ENCODE measurements at regions not wholly inside any gene's neighbourhood (a gene's known extent, or its start where the extent isn't known, plus 50 kb on each side); places are given as distances from the start of the nearest gene placed in this dataset.
A peak's percentile ranks its signal among the peaks of the same experiment; 100 is the strongest.
"Not testable (repeated sequence)": the region's sequence is repeated elsewhere in the genome, so short reads cannot be mapped to it uniquely, and the experiment has no call there.

- DNase-seq (ENCODE audit: low spot score): no peak
These were observed 809.6 kb upstream of the LRRN3 start for GRCh38 chr7:110281362-110281761.

GRCh38 chr7:110283056-110283455, 807.9 kb upstream of the LRRN3 start:
- DNase-seq (ENCODE audit: low spot score): peak; percentile 12

- DNase-seq (ENCODE audit: low spot score): no peak
These were observed 799.5 kb upstream of the LRRN3 start for GRCh38 chr7:110291430-110291829.

- DNase-seq (ENCODE audit: low spot score): no peak
These were observed 794.6 kb upstream of the LRRN3 start for GRCh38 chr7:110296321-110296720.

- no peak for DNase-seq (ENCODE audit: low spot score)
These were observed 783.2 kb upstream of the LRRN3 start for GRCh38 chr7:110307776-110308175.

- no peak for DNase-seq (ENCODE audit: low spot score)
These were observed 782.1 kb upstream of the LRRN3 start for GRCh38 chr7:110308791-110309190.

GRCh38 chr7:110309941-110310340, 781.0 kb upstream of the LRRN3 start:
- no peak for DNase-seq (ENCODE audit: low spot score)

- no peak for DNase-seq (ENCODE audit: low spot score)
These were observed 779.4 kb upstream of the LRRN3 start for GRCh38 chr7:110311556-110311955.

GRCh38 chr7:110317541-110318265, 773.2 kb upstream of the LRRN3 start:
- no peak for DNase-seq (ENCODE audit: low spot score)

- DNase-seq (ENCODE audit: low spot score): not testable (repeated sequence)
These were observed 770.6 kb upstream of the LRRN3 start for GRCh38 chr7:110320285-110320684.

- DNase-seq (ENCODE audit: low spot score): no peak
These were observed 768.1 kb upstream of the LRRN3 start for GRCh38 chr7:110322796-110323195.

GRCh38 chr7:110326966-110327365, 764.0 kb upstream of the LRRN3 start:
- no peak for DNase-seq (ENCODE audit: low spot score)

GRCh38 chr7:110336423-110336822, 754.5 kb upstream of the LRRN3 start:
- DNase-seq (ENCODE audit: low spot score): no peak

- no peak for DNase-seq (ENCODE audit: low spot score)
These were observed 753.3 kb upstream of the LRRN3 start for GRCh38 chr7:110337646-110338045.

- DNase-seq (ENCODE audit: low spot score): no peak
These were observed 743.8 kb upstream of the LRRN3 start for GRCh38 chr7:110347081-110347480.

- no peak for DNase-seq (ENCODE audit: low spot score)
These were observed 734.5 kb upstream of the LRRN3 start for GRCh38 chr7:110356438-110356837.

GRCh38 chr7:110358028-110358427, 732.9 kb upstream of the LRRN3 start:
- no peak for DNase-seq (ENCODE audit: low spot score)

GRCh38 chr7:110371709-110372108, 719.2 kb upstream of the LRRN3 start:
- no peak for DNase-seq (ENCODE audit: low spot score)

GRCh38 chr7:110372685-110373084, 718.2 kb upstream of the LRRN3 start:
- no peak for DNase-seq (ENCODE audit: low spot score)

- DNase-seq (ENCODE audit: low spot score): no peak
These were observed 717.5 kb upstream of the LRRN3 start for GRCh38 chr7:110373416-110373815.

GRCh38 chr7:110373859-110374258, 717.1 kb upstream of the LRRN3 start:
- no peak for DNase-seq (ENCODE audit: low spot score)

- no peak for DNase-seq (ENCODE audit: low spot score)
These were observed 715.9 kb upstream of the LRRN3 start for GRCh38 chr7:110375068-110375467.

GRCh38 chr7:110382736-110383135, 708.2 kb upstream of the LRRN3 start:
- no peak for DNase-seq (ENCODE audit: low spot score)

- DNase-seq (ENCODE audit: low spot score): no peak
These were observed 704.9 kb upstream of the LRRN3 start for GRCh38 chr7:110386006-110386405.

Data from mucosa of gallbladder (tissue), 1 donor.